GM06990 (cell line): ENCODE measurements at regions not wholly inside any gene's neighbourhood (a gene's known extent, or its start where the extent isn't known, plus 50 kb on each side); places are given as distances from the start of the nearest gene placed in this dataset.

ENCODE experiments used
- DNase-seq: peaks from one replicate; pipeline ENCODE4 v3.0.0-alpha.2; 2011; ENCODE audit not compliant: insufficient read length; ENCODE audit errors: extremely low read depth
- H3K27me3 ChIP-seq: replicated peaks from 2 replicates; pipeline ENCODE4 v1.6.0; 2011; ENCODE audit warnings: low read length; ENCODE audit not compliant: control insufficient read depth, insufficient read depth
- H3K36me3 ChIP-seq: 2 replicates; pipeline ENCODE4 v1.5.1; 2011; ENCODE audit warnings: low read length; ENCODE audit not compliant: control insufficient read depth, insufficient read depth
- H3K4me3 ChIP-seq: replicated peaks from 2 replicates; pipeline ENCODE4 v1.5.1; 2011; ENCODE audit warnings: low read depth, mild to moderate bottlenecking, control low read depth, low read length
- CTCF ChIP-seq: IDR thresholded peaks from 2 replicates; pipeline ENCODE4 v1.5.1; 2011; ENCODE audit warnings: low read length, control low read depth, mild to moderate bottlenecking, inconsistent platforms; ENCODE audit not compliant: insufficient read depth, poor library complexity, severe bottlenecking

GRCh38 chrX:42269186-42269585 is 345.8 kb upstream of the CASK start:
- Histone ChIP-seq H3K36me3 (no peaks in the 10 kb centered on the region), H3K27me3 (no peaks in the 10 kb centered on the region), H3K4me3 (no peak overlapping the region)
- TF ChIP-seq CTCF: no peak
- DNase-seq: no peak

GRCh38 chrX:42260854-42261253 is 337.5 kb upstream of the CASK start:
- no peak for DNase-seq
- Histone ChIP-seq H3K4me3 (no peak overlapping the region), H3K36me3 (no peaks in the 10 kb centered on the region), H3K27me3 (no peaks in the 10 kb centered on the region)
- no peak for TF ChIP-seq CTCF

GRCh38 chrX:42248226-42248625 is 324.9 kb upstream of the CASK start:
- DNase-seq: no peak
- no peak for TF ChIP-seq CTCF
- Histone ChIP-seq H3K4me3 (no peak overlapping the region), H3K36me3 (no peaks in the 10 kb centered on the region), H3K27me3 (no peaks in the 10 kb centered on the region)

GRCh38 chrX:42247241-42247640 is 323.9 kb upstream of the CASK start:
- no peaks in the 10 kb centered on the region for H3K27me3 ChIP-seq
- no peak for DNase-seq
- H3K36me3 ChIP-seq: no peaks in the 10 kb centered on the region
- no peak for TF ChIP-seq CTCF
- no peak overlapping the region for H3K4me3 ChIP-seq

- Histone ChIP-seq H3K36me3 (no peaks in the 10 kb centered on the region), H3K27me3 (no peaks in the 10 kb centered on the region), H3K4me3 (no peak overlapping the region)
- DNase-seq: no peak
- TF ChIP-seq CTCF: no peak
These were observed 323.5 kb upstream of the CASK start for GRCh38 chrX:42246814-42247213.

GRCh38 chrX:42242004-42242403 is 318.6 kb upstream of the CASK start:
- Histone ChIP-seq H3K4me3 (no peak overlapping the region), H3K27me3 (no peaks in the 10 kb centered on the region), H3K36me3 (no peaks in the 10 kb centered on the region)
- DNase-seq: no peak
- no peak for TF ChIP-seq CTCF
